Fibroblast of pulmonary artery (primary cell): ENCODE measurements at regions not wholly inside any gene's neighbourhood (a gene's known extent, or its start where the extent isn't known, plus 50 kb on each side); places are given as distances from the start of the nearest gene placed in this dataset.

Experiments used
- DNase-seq: peaks from one replicate; pipeline ENCODE4 v3.0.0-alpha.2; 2010; ENCODE audit warnings: low read depth
- H3K4me3 ChIP-seq: replicated peaks from 2 replicates; pipeline ENCODE4 v1.5.1; 2011; ENCODE audit warnings: low read depth, mild to moderate bottlenecking, control low read depth, low read length, moderate library complexity
- TF ChIP-seq, protein P1 (sequence below): IDR thresholded peaks from 2 replicates; pipeline ENCODE4 v1.5.1; 2011; ENCODE audit warnings: mild to moderate bottlenecking, control low read depth, low read length, inconsistent platforms; ENCODE audit errors: missing control alignments

DNA sequence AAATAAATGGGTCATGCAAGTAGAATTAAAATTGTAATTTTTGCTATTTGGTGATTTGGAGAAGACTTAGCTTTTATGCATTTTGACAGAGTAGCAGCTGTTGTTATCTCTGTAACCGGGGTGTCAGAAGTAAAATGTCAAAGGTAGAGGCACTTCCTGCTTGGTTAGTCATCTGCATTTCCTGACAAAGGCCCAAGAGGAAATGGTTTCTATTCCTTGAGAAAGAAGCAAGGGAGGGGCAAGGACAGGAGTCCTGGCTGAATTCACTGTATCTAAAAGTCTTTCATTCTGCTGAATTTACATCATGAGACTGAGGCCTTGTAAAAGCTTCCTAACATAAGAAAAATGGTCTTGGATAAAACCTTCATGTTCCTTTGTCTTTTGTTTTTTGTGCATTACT lies 550.9 kb upstream of the BOD1L1 start:
- TF ChIP-seq, protein P1, sequence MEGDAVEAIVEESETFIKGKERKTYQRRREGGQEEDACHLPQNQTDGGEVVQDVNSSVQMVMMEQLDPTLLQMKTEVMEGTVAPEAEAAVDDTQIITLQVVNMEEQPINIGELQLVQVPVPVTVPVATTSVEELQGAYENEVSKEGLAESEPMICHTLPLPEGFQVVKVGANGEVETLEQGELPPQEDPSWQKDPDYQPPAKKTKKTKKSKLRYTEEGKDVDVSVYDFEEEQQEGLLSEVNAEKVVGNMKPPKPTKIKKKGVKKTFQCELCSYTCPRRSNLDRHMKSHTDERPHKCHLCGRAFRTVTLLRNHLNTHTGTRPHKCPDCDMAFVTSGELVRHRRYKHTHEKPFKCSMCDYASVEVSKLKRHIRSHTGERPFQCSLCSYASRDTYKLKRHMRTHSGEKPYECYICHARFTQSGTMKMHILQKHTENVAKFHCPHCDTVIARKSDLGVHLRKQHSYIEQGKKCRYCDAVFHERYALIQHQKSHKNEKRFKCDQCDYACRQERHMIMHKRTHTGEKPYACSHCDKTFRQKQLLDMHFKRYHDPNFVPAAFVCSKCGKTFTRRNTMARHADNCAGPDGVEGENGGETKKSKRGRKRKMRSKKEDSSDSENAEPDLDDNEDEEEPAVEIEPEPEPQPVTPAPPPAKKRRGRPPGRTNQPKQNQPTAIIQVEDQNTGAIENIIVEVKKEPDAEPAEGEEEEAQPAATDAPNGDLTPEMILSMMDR, result no peak
- peak; percentile 70 for DNase-seq
- H3K4me3 ChIP-seq, result no peak overlapping the region

DNA sequence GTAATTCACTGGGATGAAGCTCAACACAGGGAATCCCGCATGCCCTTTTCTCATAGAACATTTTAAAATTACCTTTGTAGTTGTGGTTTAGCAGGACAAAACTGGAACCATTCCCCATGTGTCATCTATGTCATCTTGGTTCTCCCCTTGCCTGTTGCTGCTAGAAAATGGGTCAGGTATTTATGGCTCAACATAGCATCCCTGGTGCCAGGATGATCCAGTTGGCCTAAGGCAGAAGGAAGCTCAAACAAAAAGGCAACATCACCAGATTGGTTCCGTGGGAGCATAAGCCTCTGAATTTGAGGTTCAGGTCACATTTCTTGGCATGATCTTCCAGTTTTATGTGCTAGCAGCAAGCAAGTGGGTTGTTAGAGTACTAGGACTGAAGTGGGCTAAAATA lies 552.6 kb upstream of the BOD1L1 start:
- H3K4me3 ChIP-seq, result no peak overlapping the region
- DNase-seq, result no peak
- TF ChIP-seq, protein P1, result no peak

DNA sequence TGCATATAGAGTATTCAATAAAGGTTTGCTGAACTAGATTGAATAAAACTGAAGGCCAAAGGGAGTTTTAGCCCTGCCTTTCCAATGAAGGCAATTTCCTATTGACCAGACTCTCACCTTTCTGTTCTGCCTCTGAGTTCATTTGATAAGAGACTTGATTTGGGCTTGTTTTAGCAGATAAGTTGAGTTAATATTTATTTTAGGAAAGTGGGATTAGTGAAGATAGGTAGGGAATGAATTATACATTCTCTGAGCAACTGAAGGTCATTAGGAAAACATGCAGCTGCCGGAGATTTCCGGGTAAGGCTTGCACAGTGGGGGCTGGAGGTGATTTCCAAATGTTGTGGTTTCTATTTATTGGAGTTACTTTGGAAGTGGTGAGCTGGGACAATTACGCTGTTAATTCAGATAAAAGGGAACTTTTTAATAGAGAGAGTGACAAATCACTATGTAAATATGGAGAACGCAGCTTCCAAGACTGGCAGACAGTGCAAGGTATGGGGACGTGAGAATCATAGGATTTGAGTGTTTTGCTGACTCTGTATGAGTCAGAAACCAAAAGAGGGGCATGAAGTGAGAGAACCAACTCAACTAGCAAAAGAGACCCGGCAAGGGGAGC lies 553.6 kb upstream of the BOD1L1 start:
- DNase-seq, result peak; percentile 31
- TF ChIP-seq, protein P1, result no peak
- no peak overlapping the region for H3K4me3 ChIP-seq

DNA sequence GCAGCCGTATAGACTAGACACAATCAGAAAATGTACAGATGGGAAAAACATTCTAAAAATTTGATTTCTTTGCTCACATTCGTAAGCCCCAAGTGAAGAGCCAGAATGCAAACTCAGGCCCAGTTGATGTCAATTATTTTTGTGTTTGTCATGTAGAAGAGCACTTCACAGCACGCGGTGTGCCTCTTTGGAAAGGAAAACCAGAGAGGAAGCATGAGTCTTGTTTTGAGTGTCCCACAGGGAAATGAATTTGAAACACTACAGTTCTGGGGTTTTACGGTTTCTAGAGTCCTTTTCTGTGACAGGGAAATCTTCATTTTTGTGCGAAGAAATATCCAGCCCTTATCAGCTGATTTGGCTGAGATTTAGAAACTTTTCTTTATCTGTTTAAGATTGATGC lies 554.6 kb upstream of the BOD1L1 start:
- DNase-seq, result no peak
- TF ChIP-seq, protein P1, result no peak
- no peak overlapping the region for H3K4me3 ChIP-seq

DNA sequence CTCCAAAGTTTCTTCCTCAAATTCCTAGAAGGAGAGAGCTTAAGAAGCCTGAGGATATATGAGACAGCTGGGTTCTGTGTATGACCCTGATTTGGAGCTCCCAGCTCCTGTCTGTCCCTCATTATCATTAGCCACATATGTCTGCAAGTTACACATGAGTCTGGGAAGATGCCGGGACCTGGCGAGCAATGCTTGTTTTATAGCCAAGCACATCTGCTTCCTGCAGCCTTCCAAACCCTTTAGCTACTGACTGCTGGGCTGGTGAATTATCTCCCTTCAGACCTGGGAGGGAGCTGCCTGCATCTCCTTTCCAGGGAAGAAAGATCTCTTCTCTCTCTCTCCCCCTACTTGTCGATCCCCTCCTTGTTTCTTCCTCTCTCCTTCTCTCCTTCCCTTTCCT lies 556.7 kb upstream of the BOD1L1 start:
- peak; percentile 51 for DNase-seq
- H3K4me3 ChIP-seq, result no peak overlapping the region
- TF ChIP-seq, protein P1, result no peak

DNA sequence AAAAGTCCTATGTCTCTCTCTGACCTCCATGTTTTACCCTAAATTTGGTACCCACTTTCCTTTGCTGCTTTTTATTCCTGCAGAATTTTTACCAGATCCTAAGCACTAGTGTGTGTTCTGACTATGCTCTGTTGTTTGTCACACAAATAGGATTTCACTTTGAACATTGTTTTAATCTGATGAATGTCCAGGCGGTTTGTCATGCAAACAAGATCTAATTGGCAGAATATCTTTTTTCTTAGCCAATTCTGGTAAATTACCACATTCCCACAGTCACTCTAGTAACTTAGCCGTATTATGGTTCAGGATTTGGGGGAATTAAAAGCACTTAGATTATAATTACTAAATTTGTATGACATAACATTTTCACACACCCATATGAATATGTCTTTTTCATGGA lies 557.2 kb upstream of the BOD1L1 start:
- TF ChIP-seq, protein P1, result no peak
- H3K4me3 ChIP-seq, result no peak overlapping the region

DNA sequence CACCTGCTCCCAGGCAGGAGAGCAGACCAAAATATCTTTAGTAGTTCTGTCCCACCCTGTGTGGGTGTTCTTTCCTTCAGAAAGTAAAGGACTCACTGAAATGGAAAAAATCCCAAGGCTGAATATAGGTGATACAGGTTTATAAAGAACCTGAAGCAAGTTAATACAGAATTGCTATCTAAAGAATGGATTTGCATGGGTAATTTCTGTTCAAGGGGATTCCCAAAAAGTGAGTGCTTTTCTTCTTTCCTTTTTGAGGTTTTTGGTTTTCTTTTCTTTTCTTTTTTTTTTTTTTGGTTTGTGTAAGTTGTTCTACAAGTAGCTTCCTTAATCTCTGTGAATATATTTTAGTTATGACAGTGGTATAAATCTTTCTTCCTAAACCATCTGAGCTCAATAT lies 560.7 kb upstream of the BOD1L1 start:
- H3K4me3 ChIP-seq, result no peak overlapping the region
- no peak for DNase-seq
- TF ChIP-seq, protein P1, result no peak

More for the DNA sequence above, 557.2 kb upstream of the BOD1L1 start:
- no peak for DNase-seq
